SU-DHL-6 (cell line): ENCODE measurements at regions not wholly inside any gene's neighbourhood (a gene's known extent, or its start where the extent isn't known, plus 50 kb on each side); places are given as distances from the start of the nearest gene placed in this dataset.

ENCODE experiments used
- H2AFZ ChIP-seq: fragments of 200-600 bp; sonication (generic); 2 replicates; pipeline ENCODE4 v1.6.1; 2014; ENCODE audit warnings: low read depth, mild to moderate bottlenecking, moderate library complexity, mixed read lengths, antibody characterized with exemption, low read length; ENCODE audit not compliant: severe bottlenecking
- H3F3A ChIP-seq: fragments of 200-600 bp; shearing (Covaris generic); 2 replicates; pipeline ENCODE4 v1.6.0; 2016; ENCODE audit warnings: antibody characterized with exemption, mild to moderate bottlenecking; ENCODE audit not compliant: insufficient read depth
- H3K27ac ChIP-seq: fragments of 200-600 bp; sonication (generic); 2 replicates; pipeline ENCODE4 v1.5.1; 2016; ENCODE audit warnings: low read depth, mild to moderate bottlenecking, low read length, moderate library complexity, mixed read lengths
- H3K27me3 ChIP-seq: fragments of 200-600 bp; sonication (generic), shearing (Covaris generic); 2 replicates; pipeline ENCODE4 v1.6.0; 2014; ENCODE audit warnings: mild to moderate bottlenecking, low read length
- H3K36me3 ChIP-seq: fragments of 200-600 bp; sonication (generic); 2 replicates; pipeline ENCODE4 v1.6.1; 2014; ENCODE audit warnings: mild to moderate bottlenecking, low read length, mixed read lengths
- H3K4me2 ChIP-seq: fragments of 300-600, 200-600 bp; shearing (Covaris generic), sonication (generic); 2 replicates; pipeline ENCODE4 v1.6.0; 2014; ENCODE audit warnings: low read length, low read depth, mild to moderate bottlenecking; ENCODE audit not compliant: poor library complexity, severe bottlenecking
- H3K4me3 ChIP-seq: fragments of 200-600 bp; sonication (generic); 2 replicates; pipeline ENCODE4 v1.5.1; 2014; ENCODE audit warnings: antibody characterized with exemption, low read length, mild to moderate bottlenecking, mixed read lengths; ENCODE audit not compliant: insufficient read depth, poor library complexity, severe bottlenecking
- H3K79me2 ChIP-seq: fragments of 200-600 bp; sonication (generic); 2 replicates; pipeline ENCODE4 v1.6.1; 2014; ENCODE audit warnings: mild to moderate bottlenecking, low read length, moderate library complexity; ENCODE audit not compliant: insufficient read depth
- H3K9ac ChIP-seq: fragments of 200-600 bp; sonication (generic); 2 replicates; pipeline ENCODE4 v1.7.0; 2014; ENCODE audit warnings: mild to moderate bottlenecking, low read length
- H3K9me2 ChIP-seq: fragments of 200-600 bp; sonication (generic); replicated peaks from 2 replicates; pipeline ENCODE4 v1.6.1; 2014; ENCODE audit warnings: low read length; ENCODE audit not compliant: insufficient read depth
- H3K9me3 ChIP-seq: fragments of 200-600 bp; sonication (generic); 2 replicates; pipeline ENCODE4 v1.6.1; 2014; ENCODE audit warnings: low read length, mixed read lengths; ENCODE audit not compliant: insufficient read depth
- H4K20me1 ChIP-seq: fragments of 200-600 bp; sonication (generic); 2 replicates; pipeline ENCODE4 v1.6.1; 2014; ENCODE audit warnings: low read depth, mild to moderate bottlenecking, antibody characterized with exemption, low read length, moderate library complexity, mixed read lengths
- CTCF ChIP-seq: fragments of 200-600 bp; sonication (generic); IDR thresholded peaks from one replicate; pipeline ENCODE4 v1.5.1; 2017; ENCODE audit warnings: antibody characterized with exemption, mild to moderate bottlenecking, low read length, moderate library complexity; ENCODE audit not compliant: insufficient read depth, poor library complexity, severe bottlenecking
- EZH2phosphoT487 ChIP-seq: fragments of 200-600 bp; sonication (generic), shearing (Covaris generic); conservative IDR thresholded peaks from 2 replicates; pipeline ENCODE4 v1.6.1; 2018; ENCODE audit warnings: mild to moderate bottlenecking, antibody characterized with exemption, low read length, moderate library complexity, mixed read lengths

GRCh38 chr17:65277576-65277975 is 140.4 kb downstream of the RGS9 start:
- H3K4me3 ChIP-seq, result no peak overlapping the region
- no peaks in the 10 kb centered on the region for H4K20me1 ChIP-seq
- H2AFZ ChIP-seq, result no peak overlapping the region
- no peaks in the 10 kb centered on the region for H3K36me3 ChIP-seq
- no peaks in the 10 kb centered on the region for H3F3A ChIP-seq
- TF ChIP-seq CTCF, result no peak
- TF ChIP-seq EZH2phosphoT487, result no peak
- no peaks in the 10 kb centered on the region for H3K9me3 ChIP-seq
- no peak overlapping the region for H3K27ac ChIP-seq
- H3K27me3 ChIP-seq, result no peaks in the 10 kb centered on the region
- H3K9ac ChIP-seq, result no peak overlapping the region
- H3K4me2 ChIP-seq, result no peak overlapping the region
- H3K9me2 ChIP-seq, result no peaks in the 10 kb centered on the region
- no peaks in the 10 kb centered on the region for H3K79me2 ChIP-seq
